Liver (tissue), 8 donors: ENCODE measurements at regions not wholly inside any gene's neighbourhood (a gene's known extent, or its start where the extent isn't known, plus 50 kb on each side); places are given as distances from the start of the nearest gene placed in this dataset.

Source experiments
- DNase-seq: peaks from one replicate; pipeline ENCODE4 v3.0.0-alpha.2; 2017; ENCODE audit warnings: low spot score
- H3K27ac ChIP-seq, 2 donors: one replicate each; pipeline ENCODE4 v1.7.0; 2013; ENCODE audit warnings: inconsistent platforms in 2 of 2, low read length in 2 of 2, control low read depth in 1 of 2, low read depth in 1 of 2, mild to moderate bottlenecking in 1 of 2
- H3K27me3 ChIP-seq, 4 donors: one replicate each; pipeline versions ENCODE4 v1.6.1 to v1.7.0; 2013; ENCODE audit warnings: low read length in 3 of 4, inconsistent platforms in 1 of 4, mild to moderate bottlenecking in 1 of 4, moderate library complexity in 1 of 4; ENCODE audit not compliant: control insufficient read depth in 4 of 4, insufficient read depth in 4 of 4
- H3K36me3 ChIP-seq, 4 donors: one replicate each; pipeline versions ENCODE4 v1.6.1 to v1.7.0; 2013; ENCODE audit warnings: low read length in 3 of 4, mild to moderate bottlenecking in 3 of 4, low read depth in 1 of 4, moderate library complexity in 1 of 4; ENCODE audit not compliant: control insufficient read depth in 4 of 4, insufficient read depth in 3 of 4
- H3K4me1 ChIP-seq, 4 donors: one replicate each; pipeline versions ENCODE4 v1.6.1 to v1.7.0; 2013; ENCODE audit warnings: low read length in 3 of 4, mild to moderate bottlenecking in 3 of 4, moderate library complexity in 1 of 4; ENCODE audit not compliant: control insufficient read depth in 4 of 4, insufficient read depth in 4 of 4
- H3K4me3 ChIP-seq, 3 donors: one replicate each; pipeline versions ENCODE4 v1.6.1 to v1.7.0; 2013; ENCODE audit warnings: low read length in 3 of 3, control low read depth in 1 of 3, low read depth in 1 of 3, mild to moderate bottlenecking in 1 of 3
- H3K9ac ChIP-seq, 2 donors: one replicate each; pipeline ENCODE4 v1.7.0; 2013; ENCODE audit warnings: low read length in 2 of 2, mild to moderate bottlenecking in 2 of 2, moderate library complexity in 2 of 2, control low read depth in 1 of 2, low read depth in 1 of 2
- H3K9me3 ChIP-seq, 4 donors: one replicate each; pipeline versions ENCODE4 v1.6.1 to v1.7.0; 2013; ENCODE audit warnings: low read length in 3 of 4; ENCODE audit not compliant: control insufficient read depth in 4 of 4
- ATF3 ChIP-seq: IDR thresholded peaks from 2 replicates; pipeline ENCODE4 v1.6.1; 2016; ENCODE audit warnings: antibody characterized with exemption
- EGR1 ChIP-seq, 2 donors: IDR thresholded peaks; 2 replicates each; pipeline ENCODE4 v1.6.1; 2016 to 2018; ENCODE audit warnings: antibody characterized with exemption in 2 of 2, low read depth in 2 of 2
- FOXA1 ChIP-seq: IDR thresholded peaks from 2 replicates; pipeline ENCODE4 v1.6.1; 2016; ENCODE audit warnings: antibody characterized with exemption
- FOXA2 ChIP-seq: IDR thresholded peaks from 2 replicates; pipeline ENCODE4 v1.6.1; 2016; ENCODE audit warnings: antibody characterized with exemption
- GABPA ChIP-seq, 2 donors: IDR thresholded peaks in 1 of 2; conservative IDR thresholded peaks in 1 of 2; 2 replicates each; pipeline ENCODE4 v1.6.1; 2016; ENCODE audit warnings: antibody characterized with exemption in 2 of 2, mild to moderate bottlenecking in 1 of 2, moderate library complexity in 1 of 2
- HNF4A ChIP-seq, 2 donors: conservative IDR thresholded peaks; 2 replicates each; pipeline ENCODE4 v1.6.1; 2016; ENCODE audit warnings: antibody characterized with exemption in 2 of 2, mild to moderate bottlenecking in 2 of 2
- HNF4G ChIP-seq: IDR thresholded peaks from 2 replicates; pipeline ENCODE4 v1.6.1; 2016; ENCODE audit warnings: antibody characterized with exemption
- JUND ChIP-seq, 2 donors: IDR thresholded peaks; 2 replicates each; pipeline ENCODE4 v1.6.1; 2016; ENCODE audit warnings: antibody characterized with exemption in 2 of 2
- NR2F2 ChIP-seq: IDR thresholded peaks from 2 replicates; pipeline ENCODE4 v1.6.1; 2016; ENCODE audit warnings: antibody characterized with exemption
- RAD21 ChIP-seq, 2 donors: IDR thresholded peaks; 2 replicates each; pipeline ENCODE4 v1.6.1; 2016; ENCODE audit warnings: antibody characterized with exemption in 2 of 2, mild to moderate bottlenecking in 2 of 2
- RXRA ChIP-seq, 2 donors: IDR thresholded peaks; 2 replicates each; pipeline ENCODE4 v1.6.1; 2017 to 2018; ENCODE audit warnings: antibody characterized with exemption in 2 of 2, mild to moderate bottlenecking in 1 of 2
- SP1 ChIP-seq: IDR thresholded peaks from 2 replicates; pipeline ENCODE4 v1.6.1; 2018; ENCODE audit warnings: antibody characterized with exemption, mild to moderate bottlenecking
- TAF1 ChIP-seq: conservative IDR thresholded peaks from 2 replicates; pipeline ENCODE4 v1.6.1; 2016; ENCODE audit warnings: antibody characterized with exemption, mild to moderate bottlenecking
- YY1 ChIP-seq: IDR thresholded peaks from 2 replicates; pipeline ENCODE4 v1.6.1; 2016; ENCODE audit warnings: antibody characterized with exemption, mild to moderate bottlenecking
- WGBS: extraction: QIAGEN DNeasy Blood & Tissue Kit; methylation state at CpG from one replicate; pipeline ENCODE4 v1.1.7; 2013; 5-methylcytosine and 5-hydroxymethylcytosine counted together
- TF ChIP-seq, protein P1 (sequence below): IDR thresholded peaks from 2 replicates; pipeline ENCODE4 v1.6.1; 2016; ENCODE audit warnings: antibody characterized with exemption, mild to moderate bottlenecking
- TF ChIP-seq, protein P2 (sequence below): fragments of 150-350 bp; IDR thresholded peaks from 2 replicates; pipeline ENCODE4 v1.5.1; 2017; ENCODE audit warnings: improper control_type of control experiment, low read depth, low read length; ENCODE audit not compliant: missing input control
- TF ChIP-seq, protein P3 (sequence below): IDR thresholded peaks from 2 replicates; pipeline ENCODE4 v1.6.1; 2016; ENCODE audit warnings: antibody characterized with exemption
- TF ChIP-seq, protein P4 (sequence below): IDR thresholded peaks from 2 replicates; pipeline ENCODE4 v1.6.1; 2016; ENCODE audit warnings: antibody characterized with exemption
- donor health status: healthy.
- donor health status: healthy.
- donor health status: healthy.
- donor health status: healthy.
- donor health status: healthy.

DNA sequence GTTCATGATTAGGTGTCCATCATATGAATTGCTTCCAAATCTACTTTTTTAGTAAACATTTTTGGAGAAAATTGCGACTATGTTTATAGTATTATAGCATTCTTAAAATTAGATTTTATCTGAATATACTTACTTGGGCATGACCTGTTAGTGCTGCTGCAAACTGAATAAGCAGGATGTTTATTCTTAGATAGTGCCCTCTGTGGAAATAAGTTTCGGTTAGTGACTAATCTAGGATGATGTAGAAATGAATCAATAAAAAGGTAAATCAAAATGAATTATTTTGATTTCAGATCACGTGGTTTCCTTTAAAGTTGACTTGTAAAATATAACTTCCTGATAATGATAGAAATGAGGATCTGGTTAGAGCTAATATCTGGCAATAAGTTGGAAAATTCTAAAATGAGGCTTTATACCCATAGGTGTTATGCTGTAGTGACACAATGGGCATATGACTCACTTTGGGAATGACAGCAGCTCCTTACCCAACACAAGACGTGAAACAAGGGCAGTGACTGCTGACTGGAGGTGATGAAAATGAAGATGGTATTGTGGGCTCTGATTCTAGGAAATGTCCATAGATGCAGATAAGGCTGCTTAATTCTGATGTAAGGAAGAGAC is 165.8 kb upstream of the TCF4 start:
- TF ChIP-seq, protein P1, sequence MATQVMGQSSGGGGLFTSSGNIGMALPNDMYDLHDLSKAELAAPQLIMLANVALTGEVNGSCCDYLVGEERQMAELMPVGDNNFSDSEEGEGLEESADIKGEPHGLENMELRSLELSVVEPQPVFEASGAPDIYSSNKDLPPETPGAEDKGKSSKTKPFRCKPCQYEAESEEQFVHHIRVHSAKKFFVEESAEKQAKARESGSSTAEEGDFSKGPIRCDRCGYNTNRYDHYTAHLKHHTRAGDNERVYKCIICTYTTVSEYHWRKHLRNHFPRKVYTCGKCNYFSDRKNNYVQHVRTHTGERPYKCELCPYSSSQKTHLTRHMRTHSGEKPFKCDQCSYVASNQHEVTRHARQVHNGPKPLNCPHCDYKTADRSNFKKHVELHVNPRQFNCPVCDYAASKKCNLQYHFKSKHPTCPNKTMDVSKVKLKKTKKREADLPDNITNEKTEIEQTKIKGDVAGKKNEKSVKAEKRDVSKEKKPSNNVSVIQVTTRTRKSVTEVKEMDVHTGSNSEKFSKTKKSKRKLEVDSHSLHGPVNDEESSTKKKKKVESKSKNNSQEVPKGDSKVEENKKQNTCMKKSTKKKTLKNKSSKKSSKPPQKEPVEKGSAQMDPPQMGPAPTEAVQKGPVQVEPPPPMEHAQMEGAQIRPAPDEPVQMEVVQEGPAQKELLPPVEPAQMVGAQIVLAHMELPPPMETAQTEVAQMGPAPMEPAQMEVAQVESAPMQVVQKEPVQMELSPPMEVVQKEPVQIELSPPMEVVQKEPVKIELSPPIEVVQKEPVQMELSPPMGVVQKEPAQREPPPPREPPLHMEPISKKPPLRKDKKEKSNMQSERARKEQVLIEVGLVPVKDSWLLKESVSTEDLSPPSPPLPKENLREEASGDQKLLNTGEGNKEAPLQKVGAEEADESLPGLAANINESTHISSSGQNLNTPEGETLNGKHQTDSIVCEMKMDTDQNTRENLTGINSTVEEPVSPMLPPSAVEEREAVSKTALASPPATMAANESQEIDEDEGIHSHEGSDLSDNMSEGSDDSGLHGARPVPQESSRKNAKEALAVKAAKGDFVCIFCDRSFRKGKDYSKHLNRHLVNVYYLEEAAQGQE, result no peak
- TF ChIP-seq GABPA (IDR thresholded peaks at IDR 0.05 in 1 of 2, conservative IDR thresholded peaks at IDR 0.05 in 1 of 2) (no peak), RXRA (IDR thresholded peaks at IDR 0.05) (no peak), TAF1 (no peak), SP1 (no peak), EGR1 (IDR thresholded peaks at IDR 0.05; ENCODE audit: low read depth in 2 of 2) (no peak), RAD21 (IDR thresholded peaks at IDR 0.05) (no peak), FOXA2 (no peak), YY1 (no peak), FOXA1 (no peak), NR2F2 (no peak), JUND (IDR thresholded peaks at IDR 0.05) (no peak), HNF4G (no peak), HNF4A (conservative IDR thresholded peaks at IDR 0.05) (no peak)
- TF ChIP-seq, protein P2, sequence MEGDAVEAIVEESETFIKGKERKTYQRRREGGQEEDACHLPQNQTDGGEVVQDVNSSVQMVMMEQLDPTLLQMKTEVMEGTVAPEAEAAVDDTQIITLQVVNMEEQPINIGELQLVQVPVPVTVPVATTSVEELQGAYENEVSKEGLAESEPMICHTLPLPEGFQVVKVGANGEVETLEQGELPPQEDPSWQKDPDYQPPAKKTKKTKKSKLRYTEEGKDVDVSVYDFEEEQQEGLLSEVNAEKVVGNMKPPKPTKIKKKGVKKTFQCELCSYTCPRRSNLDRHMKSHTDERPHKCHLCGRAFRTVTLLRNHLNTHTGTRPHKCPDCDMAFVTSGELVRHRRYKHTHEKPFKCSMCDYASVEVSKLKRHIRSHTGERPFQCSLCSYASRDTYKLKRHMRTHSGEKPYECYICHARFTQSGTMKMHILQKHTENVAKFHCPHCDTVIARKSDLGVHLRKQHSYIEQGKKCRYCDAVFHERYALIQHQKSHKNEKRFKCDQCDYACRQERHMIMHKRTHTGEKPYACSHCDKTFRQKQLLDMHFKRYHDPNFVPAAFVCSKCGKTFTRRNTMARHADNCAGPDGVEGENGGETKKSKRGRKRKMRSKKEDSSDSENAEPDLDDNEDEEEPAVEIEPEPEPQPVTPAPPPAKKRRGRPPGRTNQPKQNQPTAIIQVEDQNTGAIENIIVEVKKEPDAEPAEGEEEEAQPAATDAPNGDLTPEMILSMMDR, result no peak
- TF ChIP-seq, protein P3, sequence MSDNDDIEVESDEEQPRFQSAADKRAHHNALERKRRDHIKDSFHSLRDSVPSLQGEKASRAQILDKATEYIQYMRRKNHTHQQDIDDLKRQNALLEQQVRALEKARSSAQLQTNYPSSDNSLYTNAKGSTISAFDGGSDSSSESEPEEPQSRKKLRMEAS, result no peak
- TF ChIP-seq, protein P4, sequence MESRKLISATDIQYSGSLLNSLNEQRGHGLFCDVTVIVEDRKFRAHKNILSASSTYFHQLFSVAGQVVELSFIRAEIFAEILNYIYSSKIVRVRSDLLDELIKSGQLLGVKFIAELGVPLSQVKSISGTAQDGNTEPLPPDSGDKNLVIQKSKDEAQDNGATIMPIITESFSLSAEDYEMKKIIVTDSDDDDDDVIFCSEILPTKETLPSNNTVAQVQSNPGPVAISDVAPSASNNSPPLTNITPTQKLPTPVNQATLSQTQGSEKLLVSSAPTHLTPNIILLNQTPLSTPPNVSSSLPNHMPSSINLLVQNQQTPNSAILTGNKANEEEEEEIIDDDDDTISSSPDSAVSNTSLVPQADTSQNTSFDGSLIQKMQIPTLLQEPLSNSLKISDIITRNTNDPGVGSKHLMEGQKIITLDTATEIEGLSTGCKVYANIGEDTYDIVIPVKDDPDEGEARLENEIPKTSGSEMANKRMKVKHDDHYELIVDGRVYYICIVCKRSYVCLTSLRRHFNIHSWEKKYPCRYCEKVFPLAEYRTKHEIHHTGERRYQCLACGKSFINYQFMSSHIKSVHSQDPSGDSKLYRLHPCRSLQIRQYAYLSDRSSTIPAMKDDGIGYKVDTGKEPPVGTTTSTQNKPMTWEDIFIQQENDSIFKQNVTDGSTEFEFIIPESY, result no peak
- no peak overlapping the region for H3K27ac ChIP-seq
- H3K27me3 ChIP-seq, result no peaks in the 10 kb centered on the region
- WGBS, result 69% methylated on average over 4 of the region's 4 CpGs
- H3K4me1 ChIP-seq, result no peaks in the 10 kb centered on the region
- no peak overlapping the region for H3K4me3 ChIP-seq
- H3K9ac ChIP-seq, result no peak overlapping the region
- H3K36me3 ChIP-seq, result no peaks in the 10 kb centered on the region
- DNase-seq, result no peak
- peaks cover 0 to 5% (median 0%) of the 10 kb centered on the region in 4 donors for H3K9me3 ChIP-seq

DNA sequence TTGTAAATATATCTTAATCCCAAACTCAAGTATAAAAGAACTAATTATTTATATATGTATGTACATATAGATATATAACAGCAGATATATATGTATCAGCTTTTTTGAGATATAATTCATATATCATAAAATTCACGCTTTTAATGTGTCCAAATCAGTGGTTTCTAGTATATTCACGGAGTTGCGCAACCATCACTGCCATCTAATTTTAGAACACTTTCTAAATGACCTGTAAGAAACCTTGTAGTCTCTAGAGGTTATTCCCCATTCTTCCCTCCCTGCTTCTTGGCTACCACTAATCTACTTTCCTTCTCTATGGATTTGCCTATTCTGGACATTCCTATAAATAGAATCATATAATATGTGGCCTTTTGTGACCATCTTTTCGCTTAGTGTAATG is 163.5 kb upstream of the TCF4 start:
- Histone ChIP-seq H3K9ac (no peak overlapping the region), H3K36me3 (no peaks in the 10 kb centered on the region), H3K4me1 (no peaks in the 10 kb centered on the region), H3K27me3 (no peaks in the 10 kb centered on the region), H3K9me3 (no peaks in the 10 kb centered on the region), H3K27ac (no peak overlapping the region), H3K4me3 (no peak overlapping the region)
- TF ChIP-seq NR2F2 (no peak), ATF3 (no peak), FOXA1 (no peak), YY1 (no peak), EGR1 (IDR thresholded peaks at IDR 0.05; ENCODE audit: low read depth in 2 of 2) (no peak), SP1 (no peak), GABPA (IDR thresholded peaks at IDR 0.05 in 1 of 2, conservative IDR thresholded peaks at IDR 0.05 in 1 of 2) (no peak), JUND (IDR thresholded peaks at IDR 0.05) (no peak), HNF4G (no peak)
- TF ChIP-seq, protein P1, result no peak
- TF ChIP-seq, protein P2, result no peak
- 92% methylated on average over 4 of the region's 4 CpGs for WGBS
- no peak for DNase-seq
